ENCODE measurements at regions not wholly inside any gene's neighbourhood (a gene's known extent, or its start where the extent isn't known, plus 50 kb on each side); places are given as distances from the start of the nearest gene placed in this dataset.

DNA sequence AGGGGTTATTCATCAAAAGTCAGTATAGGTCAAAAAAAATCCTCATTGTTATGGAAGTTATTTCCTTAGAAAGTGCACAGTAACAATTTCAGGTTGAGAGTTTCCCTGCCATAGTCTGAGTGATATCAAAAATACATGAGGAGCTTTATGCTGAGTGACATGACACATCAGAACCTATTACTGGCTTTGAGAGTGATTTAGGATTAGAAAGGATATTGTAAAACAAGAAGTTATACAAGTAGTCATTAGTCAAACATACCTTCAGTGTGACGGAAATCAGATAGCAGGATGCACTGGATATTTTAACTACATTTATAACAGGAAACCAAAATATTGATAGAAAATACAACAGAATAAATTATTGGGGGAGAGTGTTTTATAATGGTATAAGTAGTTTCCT is 471.1 kb downstream of the VGLL3 start:
- TF ChIP-seq, protein P1, sequence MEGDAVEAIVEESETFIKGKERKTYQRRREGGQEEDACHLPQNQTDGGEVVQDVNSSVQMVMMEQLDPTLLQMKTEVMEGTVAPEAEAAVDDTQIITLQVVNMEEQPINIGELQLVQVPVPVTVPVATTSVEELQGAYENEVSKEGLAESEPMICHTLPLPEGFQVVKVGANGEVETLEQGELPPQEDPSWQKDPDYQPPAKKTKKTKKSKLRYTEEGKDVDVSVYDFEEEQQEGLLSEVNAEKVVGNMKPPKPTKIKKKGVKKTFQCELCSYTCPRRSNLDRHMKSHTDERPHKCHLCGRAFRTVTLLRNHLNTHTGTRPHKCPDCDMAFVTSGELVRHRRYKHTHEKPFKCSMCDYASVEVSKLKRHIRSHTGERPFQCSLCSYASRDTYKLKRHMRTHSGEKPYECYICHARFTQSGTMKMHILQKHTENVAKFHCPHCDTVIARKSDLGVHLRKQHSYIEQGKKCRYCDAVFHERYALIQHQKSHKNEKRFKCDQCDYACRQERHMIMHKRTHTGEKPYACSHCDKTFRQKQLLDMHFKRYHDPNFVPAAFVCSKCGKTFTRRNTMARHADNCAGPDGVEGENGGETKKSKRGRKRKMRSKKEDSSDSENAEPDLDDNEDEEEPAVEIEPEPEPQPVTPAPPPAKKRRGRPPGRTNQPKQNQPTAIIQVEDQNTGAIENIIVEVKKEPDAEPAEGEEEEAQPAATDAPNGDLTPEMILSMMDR (IDR thresholded peaks at IDR 0.05; ENCODE audit: low read depth, low read length): no peak
- no peak for TF ChIP-seq EZH2phosphoT487 (IDR thresholded peaks at IDR 0.05; ENCODE audit: low read depth)
